ENCODE measurements at regions not wholly inside any gene's neighbourhood (a gene's known extent, or its start where the extent isn't known, plus 50 kb on each side); places are given as distances from the start of the nearest gene placed in this dataset.
"Not testable (repeated sequence)": the region's sequence is repeated elsewhere in the genome, so short reads cannot be mapped to it uniquely, and the experiment has no call there.

DNA sequence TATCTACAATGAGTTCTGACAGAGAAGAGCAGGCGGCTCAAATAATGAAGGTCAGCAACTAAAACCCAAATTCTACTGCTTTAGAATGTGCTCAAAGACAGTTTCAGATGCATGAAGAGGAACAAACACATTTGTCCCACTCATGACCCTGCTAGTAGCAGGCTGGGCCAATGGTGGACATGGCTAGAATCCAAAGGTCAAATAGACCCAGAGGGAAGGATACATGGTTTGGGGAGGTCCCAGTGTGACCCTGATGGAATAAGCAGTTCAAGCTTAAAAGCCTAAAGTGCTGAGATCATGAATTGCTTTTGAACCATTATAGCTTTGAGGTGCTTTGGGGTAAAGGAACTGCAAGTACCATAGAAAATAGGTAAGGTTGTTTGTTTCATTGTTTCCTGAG is 450.7 kb downstream of the MID1IP1 start:
- Histone ChIP-seq H3K9me3 (ENCODE audit: control insufficient read depth, insufficient read depth, low read length) (no peaks in the 10 kb centered on the region), H3K4me1 (ENCODE audit: control insufficient read depth, insufficient read depth, low read length) (no peaks in the 10 kb centered on the region), H3K9ac (ENCODE audit: low read depth, low read length) (no peak overlapping the region), H3K27me3 (ENCODE audit: control insufficient read depth, insufficient read depth, low read length) (no peaks in the 10 kb centered on the region), H3K4me3 (ENCODE audit: low read depth, low read length) (no peak overlapping the region), H3K36me3 (ENCODE audit: control insufficient read depth, insufficient read depth, low read length) (no peaks in the 10 kb centered on the region)

DNA sequence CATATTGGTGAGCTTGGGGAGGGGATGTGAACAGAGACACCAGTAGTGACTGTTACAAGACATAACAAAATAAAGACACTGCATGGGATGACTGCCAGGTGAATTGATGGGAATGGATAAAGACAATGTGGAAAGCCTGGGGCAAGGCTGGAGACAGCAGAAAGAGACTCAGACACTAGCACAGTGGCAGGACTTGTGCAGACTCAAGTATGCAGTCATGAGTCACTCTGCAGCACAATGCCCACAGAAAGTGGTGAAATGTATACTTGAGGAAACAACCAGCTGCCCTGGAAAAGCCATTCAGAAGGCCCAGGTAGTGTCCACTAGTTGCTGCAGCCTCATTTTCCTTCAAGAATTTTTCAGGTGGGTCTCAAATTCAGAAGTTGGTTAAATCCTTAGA is 452.3 kb downstream of the MID1IP1 start:
- no peaks in the 10 kb centered on the region for H3K27me3 ChIP-seq (ENCODE audit: control insufficient read depth, insufficient read depth, low read length)
- peaks cover 3% of the 10 kb centered on the region for H3K4me1 ChIP-seq (ENCODE audit: control insufficient read depth, insufficient read depth, low read length)
- H3K9ac ChIP-seq (ENCODE audit: low read depth, low read length): no peak overlapping the region
- H3K4me3 ChIP-seq (ENCODE audit: low read depth, low read length): no peak overlapping the region
- no peaks in the 10 kb centered on the region for H3K9me3 ChIP-seq (ENCODE audit: control insufficient read depth, insufficient read depth, low read length)
- no peaks in the 10 kb centered on the region for H3K36me3 ChIP-seq (ENCODE audit: control insufficient read depth, insufficient read depth, low read length)

GRCh38 chrX:39258331-39258730 is 457.1 kb downstream of the MID1IP1 start:
- Histone ChIP-seq H3K4me1 (ENCODE audit: control insufficient read depth, insufficient read depth, low read length) (peaks cover 3% of the 10 kb centered on the region), H3K27me3 (ENCODE audit: control insufficient read depth, insufficient read depth, low read length) (no peaks in the 10 kb centered on the region), H3K4me3 (ENCODE audit: low read depth, low read length) (no peak overlapping the region), H3K36me3 (ENCODE audit: control insufficient read depth, insufficient read depth, low read length) (no peaks in the 10 kb centered on the region), H3K9ac (ENCODE audit: low read depth, low read length) (no peak overlapping the region), H3K9me3 (ENCODE audit: control insufficient read depth, insufficient read depth, low read length) (no peaks in the 10 kb centered on the region)

- H3K4me3 ChIP-seq (ENCODE audit: low read depth, low read length): no peak overlapping the region
- H3K9ac ChIP-seq (ENCODE audit: low read depth, low read length): no peak overlapping the region
- no peaks in the 10 kb centered on the region for H3K27me3 ChIP-seq (ENCODE audit: control insufficient read depth, insufficient read depth, low read length)
- no peaks in the 10 kb centered on the region for H3K36me3 ChIP-seq (ENCODE audit: control insufficient read depth, insufficient read depth, low read length)
- no peaks in the 10 kb centered on the region for H3K9me3 ChIP-seq (ENCODE audit: control insufficient read depth, insufficient read depth, low read length)
- peaks cover 3% of the 10 kb centered on the region for H3K4me1 ChIP-seq (ENCODE audit: control insufficient read depth, insufficient read depth, low read length)
Observed at GRCh38 chrX:39260965-39261364, 459.7 kb downstream of the MID1IP1 start.

DNA sequence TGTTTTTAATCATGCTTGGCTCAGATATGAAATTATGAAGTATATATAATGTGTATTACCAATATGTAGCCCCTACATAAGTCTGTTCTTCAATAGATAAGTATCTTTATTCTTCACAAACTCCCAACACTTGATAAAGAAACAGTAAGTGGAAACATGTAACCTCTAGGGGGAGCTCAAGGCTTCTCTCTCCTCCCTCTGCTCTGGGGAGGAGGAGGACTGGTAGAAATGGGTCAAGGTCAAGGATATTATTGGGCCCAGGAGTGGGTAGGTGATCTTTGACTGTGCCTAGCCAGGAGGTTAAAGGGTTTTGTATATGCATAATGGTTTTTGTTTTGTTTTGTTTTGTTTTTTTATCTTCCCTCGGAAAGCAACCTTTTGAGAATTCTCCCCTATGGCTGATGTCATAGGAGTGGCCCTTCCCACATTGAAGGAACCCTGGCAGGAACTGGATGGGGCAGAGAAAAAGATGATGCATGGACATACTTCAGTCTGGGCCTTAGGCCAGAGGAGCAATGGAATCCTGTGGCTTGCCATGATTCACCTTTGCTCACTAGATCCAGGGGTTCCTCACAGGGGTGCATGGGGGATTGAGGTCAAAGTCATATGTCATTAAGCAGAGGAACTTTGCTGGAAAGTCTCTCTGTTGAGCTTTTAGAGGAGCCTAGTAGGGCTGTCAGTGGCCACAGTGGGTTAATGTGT is 460.3 kb downstream of the MID1IP1 start:
- no peak overlapping the region for H3K9ac ChIP-seq (ENCODE audit: low read depth, low read length)
- H3K9me3 ChIP-seq (ENCODE audit: control insufficient read depth, insufficient read depth, low read length): no peaks in the 10 kb centered on the region
- peaks cover 3% of the 10 kb centered on the region for H3K4me1 ChIP-seq (ENCODE audit: control insufficient read depth, insufficient read depth, low read length)
- no peak overlapping the region for H3K4me3 ChIP-seq (ENCODE audit: low read depth, low read length)
- H3K36me3 ChIP-seq (ENCODE audit: control insufficient read depth, insufficient read depth, low read length): no peaks in the 10 kb centered on the region
- H3K27me3 ChIP-seq (ENCODE audit: control insufficient read depth, insufficient read depth, low read length): no peaks in the 10 kb centered on the region

- H3K9ac ChIP-seq (ENCODE audit: low read depth, low read length): no peak overlapping the region
- no peaks in the 10 kb centered on the region for H3K27me3 ChIP-seq (ENCODE audit: control insufficient read depth, insufficient read depth, low read length)
- H3K36me3 ChIP-seq (ENCODE audit: control insufficient read depth, insufficient read depth, low read length): no peaks in the 10 kb centered on the region
- H3K9me3 ChIP-seq (ENCODE audit: control insufficient read depth, insufficient read depth, low read length): no peaks in the 10 kb centered on the region
- H3K4me3 ChIP-seq (ENCODE audit: low read depth, low read length): no peak overlapping the region
- peaks cover 3% of the 10 kb centered on the region for H3K4me1 ChIP-seq (ENCODE audit: control insufficient read depth, insufficient read depth, low read length)
Observed at GRCh38 chrX:39262641-39263040, 461.4 kb downstream of the MID1IP1 start.

DNA sequence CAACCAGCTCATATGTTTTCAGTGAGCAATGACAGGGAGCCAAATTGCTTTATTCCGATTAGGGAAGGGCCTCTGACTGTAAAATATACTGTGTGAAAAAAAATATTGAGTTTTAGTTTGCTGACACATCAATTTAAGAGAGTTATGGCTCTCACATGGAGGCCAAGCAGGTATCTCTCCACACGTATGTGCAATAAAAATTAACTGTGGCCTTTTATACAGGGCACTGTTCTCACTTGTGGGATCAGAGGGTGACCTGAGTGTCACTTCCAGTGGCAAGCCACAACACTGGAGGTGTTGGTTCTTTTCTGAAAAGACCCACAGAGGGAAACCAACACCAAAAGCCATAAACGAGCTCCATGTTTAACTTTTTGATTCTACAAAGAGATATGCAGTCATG is 462.8 kb downstream of the MID1IP1 start:
- H3K9me3 ChIP-seq (ENCODE audit: control insufficient read depth, insufficient read depth, low read length): no peaks in the 10 kb centered on the region
- no peaks in the 10 kb centered on the region for H3K36me3 ChIP-seq (ENCODE audit: control insufficient read depth, insufficient read depth, low read length)
- H3K27me3 ChIP-seq (ENCODE audit: control insufficient read depth, insufficient read depth, low read length): no peaks in the 10 kb centered on the region

DNA sequence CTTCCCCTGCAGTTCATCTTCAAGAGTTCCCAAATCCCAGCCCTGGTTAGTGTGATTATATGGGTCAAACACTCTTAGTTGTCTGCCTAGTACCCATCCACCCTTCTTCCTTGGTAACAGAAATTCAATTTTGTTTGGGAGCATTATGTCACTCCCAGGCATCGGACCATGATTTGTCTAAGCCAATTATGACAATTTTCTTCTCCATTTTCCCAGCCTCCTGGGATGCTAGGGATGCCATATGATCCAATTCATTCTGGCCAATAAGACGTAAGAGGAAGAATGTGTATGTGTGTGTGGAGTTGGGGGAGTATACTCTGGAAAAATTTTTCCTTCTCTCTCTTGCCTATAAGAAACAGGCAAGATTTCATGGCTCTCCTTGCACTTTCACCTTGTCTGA is 465.9 kb downstream of the MID1IP1 start:
- Histone ChIP-seq H3K4me3 (ENCODE audit: low read depth, low read length) (no peak overlapping the region), H3K27me3 (ENCODE audit: control insufficient read depth, insufficient read depth, low read length) (no peaks in the 10 kb centered on the region), H3K36me3 (ENCODE audit: control insufficient read depth, insufficient read depth, low read length) (no peaks in the 10 kb centered on the region), H3K9ac (ENCODE audit: low read depth, low read length) (no peak overlapping the region), H3K9me3 (ENCODE audit: control insufficient read depth, insufficient read depth, low read length) (no peaks in the 10 kb centered on the region), H3K4me1 (ENCODE audit: control insufficient read depth, insufficient read depth, low read length) (no peaks in the 10 kb centered on the region)

More for the DNA sequence above, 462.8 kb downstream of the MID1IP1 start:
- H3K9ac ChIP-seq (ENCODE audit: low read depth, low read length): no peak overlapping the region
- H3K4me3 ChIP-seq (ENCODE audit: low read depth, low read length): no peak overlapping the region
- H3K4me1 ChIP-seq (ENCODE audit: control insufficient read depth, insufficient read depth, low read length): no peaks in the 10 kb centered on the region

DNA sequence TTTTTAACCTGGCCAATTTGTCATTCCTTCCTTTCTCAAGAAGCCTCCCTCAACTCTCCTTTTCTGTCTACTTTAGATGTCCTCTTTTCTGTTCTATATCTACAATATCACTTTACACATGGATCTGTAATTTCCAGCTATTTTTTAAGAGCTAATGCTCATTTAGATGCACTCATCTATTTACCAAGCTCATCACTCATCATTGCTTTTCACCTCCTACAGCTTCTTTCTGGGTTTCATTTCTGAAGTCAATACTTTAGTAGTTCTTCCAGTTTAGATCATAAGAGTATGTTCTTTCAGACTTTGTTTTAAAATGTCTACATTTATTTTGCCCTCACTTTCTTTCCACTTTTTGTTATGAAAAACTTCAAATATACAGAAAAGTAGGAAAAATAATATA is 466.9 kb downstream of the MID1IP1 start:
- no peak overlapping the region for H3K9ac ChIP-seq (ENCODE audit: low read depth, low read length)
- H3K9me3 ChIP-seq (ENCODE audit: control insufficient read depth, insufficient read depth, low read length): no peaks in the 10 kb centered on the region
- H3K4me1 ChIP-seq (ENCODE audit: control insufficient read depth, insufficient read depth, low read length): no peaks in the 10 kb centered on the region
- no peak overlapping the region for H3K4me3 ChIP-seq (ENCODE audit: low read depth, low read length)
- no peaks in the 10 kb centered on the region for H3K36me3 ChIP-seq (ENCODE audit: control insufficient read depth, insufficient read depth, low read length)
- no peaks in the 10 kb centered on the region for H3K27me3 ChIP-seq (ENCODE audit: control insufficient read depth, insufficient read depth, low read length)

DNA sequence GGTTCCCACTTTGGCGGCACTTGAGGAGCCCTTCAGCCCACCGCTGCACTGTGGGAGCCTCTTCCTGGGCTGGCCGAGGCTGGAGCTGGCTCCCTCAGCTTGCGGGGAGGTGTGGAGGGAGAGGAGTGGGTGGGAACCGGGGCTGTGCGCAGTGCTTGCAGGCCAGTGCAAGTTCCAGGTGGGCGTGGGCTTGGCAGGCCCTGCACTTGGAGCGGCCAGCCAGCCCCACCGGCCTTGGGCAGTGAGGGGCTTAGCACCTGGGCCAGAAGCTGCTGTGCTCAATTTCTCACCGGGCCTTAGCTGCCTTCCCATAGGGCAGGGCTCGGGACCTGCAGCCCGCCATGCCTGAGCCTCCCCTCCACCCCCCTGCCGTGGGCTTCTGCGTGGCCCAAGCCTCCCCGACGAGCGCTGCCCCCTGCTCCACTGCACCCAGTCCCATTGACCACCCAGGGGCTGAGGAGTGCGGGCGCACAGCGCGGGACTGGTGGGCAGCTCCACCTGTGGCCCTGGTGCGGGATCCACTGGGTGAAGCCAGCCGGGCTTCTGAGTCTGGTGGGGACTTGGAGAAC is 474.3 kb downstream of the MID1IP1 start:
- no peaks in the 10 kb centered on the region for H3K27me3 ChIP-seq (ENCODE audit: control insufficient read depth, insufficient read depth, low read length)
- H3K4me3 ChIP-seq (ENCODE audit: low read depth, low read length): no peak overlapping the region
- no peaks in the 10 kb centered on the region for H3K4me1 ChIP-seq (ENCODE audit: control insufficient read depth, insufficient read depth, low read length)
- no peaks in the 10 kb centered on the region for H3K36me3 ChIP-seq (ENCODE audit: control insufficient read depth, insufficient read depth, low read length)
- H3K9me3 ChIP-seq (ENCODE audit: control insufficient read depth, insufficient read depth, low read length): no peaks in the 10 kb centered on the region
- no peak overlapping the region for H3K9ac ChIP-seq (ENCODE audit: low read depth, low read length)

DNA sequence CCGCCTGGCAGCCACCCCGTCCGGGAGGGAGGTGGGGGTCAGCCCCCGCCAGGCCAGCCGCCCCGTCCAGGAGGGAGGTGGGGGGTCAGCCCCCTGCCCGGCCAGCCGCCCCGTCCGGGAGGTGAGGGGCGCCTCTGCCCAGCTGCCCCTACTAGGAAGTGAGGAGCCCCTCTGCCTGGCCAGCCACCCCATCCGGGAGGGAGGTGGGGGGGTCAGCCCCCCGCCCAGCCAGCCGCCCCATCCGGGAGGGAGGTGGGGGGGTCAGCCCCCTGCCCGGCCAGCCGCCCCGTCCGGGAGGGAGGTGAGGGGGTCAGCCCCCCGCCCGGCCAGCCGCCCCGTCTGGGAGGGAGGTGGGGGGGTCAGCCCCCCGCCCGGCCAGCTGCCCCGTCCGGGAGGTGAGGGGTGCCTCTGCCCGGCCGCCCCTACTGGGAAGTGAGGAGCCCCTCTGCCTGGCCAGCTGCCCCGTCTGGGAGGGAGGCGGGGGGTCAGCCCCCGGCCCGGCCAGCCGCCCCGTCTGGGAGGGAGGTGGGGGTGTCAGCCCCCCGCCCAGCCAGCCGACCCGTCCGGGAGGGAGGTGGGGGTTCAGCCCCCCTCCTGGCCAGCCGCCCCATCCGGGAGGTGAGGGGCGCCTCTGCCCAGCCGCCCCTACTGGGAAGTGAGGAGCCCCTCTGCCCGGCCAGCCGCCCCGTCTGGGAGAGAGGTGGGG is 476.6 kb downstream of the MID1IP1 start:
- not testable (repeated sequence) for H3K27me3 ChIP-seq (ENCODE audit: control insufficient read depth, insufficient read depth, low read length); H3K9ac ChIP-seq (ENCODE audit: low read depth, low read length); H3K4me1 ChIP-seq (ENCODE audit: control insufficient read depth, insufficient read depth, low read length); H3K9me3 ChIP-seq (ENCODE audit: control insufficient read depth, insufficient read depth, low read length); H3K36me3 ChIP-seq (ENCODE audit: control insufficient read depth, insufficient read depth, low read length); H3K4me3 ChIP-seq (ENCODE audit: low read depth, low read length)

GRCh38 chrX:39283239-39283638 is 482.0 kb downstream of the MID1IP1 start:
- Histone ChIP-seq H3K4me1 (ENCODE audit: control insufficient read depth, insufficient read depth, low read length) (no peaks in the 10 kb centered on the region), H3K27me3 (ENCODE audit: control insufficient read depth, insufficient read depth, low read length) (no peaks in the 10 kb centered on the region), H3K9ac (ENCODE audit: low read depth, low read length) (no peak overlapping the region), H3K36me3 (ENCODE audit: control insufficient read depth, insufficient read depth, low read length) (no peaks in the 10 kb centered on the region), H3K9me3 (ENCODE audit: control insufficient read depth, insufficient read depth, low read length) (no peaks in the 10 kb centered on the region), H3K4me3 (ENCODE audit: low read depth, low read length) (no peak overlapping the region)
